ENCODE measurements at regions not wholly inside any gene's neighbourhood (a gene's known extent, or its start where the extent isn't known, plus 50 kb on each side); places are given as distances from the start of the nearest gene placed in this dataset.

GRCh38 chr12:16828891-16829290 lies 222.9 kb upstream of the LMO3 start:
- in situ Hi-C loops (cut with HindIII; ENCODE audit: low pct_unique_long_range_greater_than_20kb, low sequenced_read_pairs) (no loop called here), intact Hi-C loops (cut with micrococcal nuclease; ENCODE audit: unreplicated experiment) (no loop called here)
- no peak overlapping the region for H3K27ac ChIP-seq (ENCODE audit: low read length)
- no peak overlapping the region for H3K4me3 ChIP-seq (ENCODE audit: low read depth in 2 of 2, low read length in 2 of 2)
- no peaks in the 10 kb centered on the region for H3K9me3 ChIP-seq (ENCODE audit: control insufficient read depth, insufficient read depth, low read depth, low read length)
- no TSS peak for BruUV-seq (replicated peaks)
- TF ChIP-seq POLR2AphosphoS5 (IDR thresholded peaks at IDR 0.05; ENCODE audit: low read depth, low read length) = no peak
- TF ChIP-seq TCF7L2 (IDR thresholded peaks at IDR 0.05; ENCODE audit: low read depth, low read length) = no peak
- TF ChIP-seq, protein P1, sequence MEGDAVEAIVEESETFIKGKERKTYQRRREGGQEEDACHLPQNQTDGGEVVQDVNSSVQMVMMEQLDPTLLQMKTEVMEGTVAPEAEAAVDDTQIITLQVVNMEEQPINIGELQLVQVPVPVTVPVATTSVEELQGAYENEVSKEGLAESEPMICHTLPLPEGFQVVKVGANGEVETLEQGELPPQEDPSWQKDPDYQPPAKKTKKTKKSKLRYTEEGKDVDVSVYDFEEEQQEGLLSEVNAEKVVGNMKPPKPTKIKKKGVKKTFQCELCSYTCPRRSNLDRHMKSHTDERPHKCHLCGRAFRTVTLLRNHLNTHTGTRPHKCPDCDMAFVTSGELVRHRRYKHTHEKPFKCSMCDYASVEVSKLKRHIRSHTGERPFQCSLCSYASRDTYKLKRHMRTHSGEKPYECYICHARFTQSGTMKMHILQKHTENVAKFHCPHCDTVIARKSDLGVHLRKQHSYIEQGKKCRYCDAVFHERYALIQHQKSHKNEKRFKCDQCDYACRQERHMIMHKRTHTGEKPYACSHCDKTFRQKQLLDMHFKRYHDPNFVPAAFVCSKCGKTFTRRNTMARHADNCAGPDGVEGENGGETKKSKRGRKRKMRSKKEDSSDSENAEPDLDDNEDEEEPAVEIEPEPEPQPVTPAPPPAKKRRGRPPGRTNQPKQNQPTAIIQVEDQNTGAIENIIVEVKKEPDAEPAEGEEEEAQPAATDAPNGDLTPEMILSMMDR (IDR thresholded peaks at IDR 0.05) = no peak
- TF ChIP-seq, protein P2, sequence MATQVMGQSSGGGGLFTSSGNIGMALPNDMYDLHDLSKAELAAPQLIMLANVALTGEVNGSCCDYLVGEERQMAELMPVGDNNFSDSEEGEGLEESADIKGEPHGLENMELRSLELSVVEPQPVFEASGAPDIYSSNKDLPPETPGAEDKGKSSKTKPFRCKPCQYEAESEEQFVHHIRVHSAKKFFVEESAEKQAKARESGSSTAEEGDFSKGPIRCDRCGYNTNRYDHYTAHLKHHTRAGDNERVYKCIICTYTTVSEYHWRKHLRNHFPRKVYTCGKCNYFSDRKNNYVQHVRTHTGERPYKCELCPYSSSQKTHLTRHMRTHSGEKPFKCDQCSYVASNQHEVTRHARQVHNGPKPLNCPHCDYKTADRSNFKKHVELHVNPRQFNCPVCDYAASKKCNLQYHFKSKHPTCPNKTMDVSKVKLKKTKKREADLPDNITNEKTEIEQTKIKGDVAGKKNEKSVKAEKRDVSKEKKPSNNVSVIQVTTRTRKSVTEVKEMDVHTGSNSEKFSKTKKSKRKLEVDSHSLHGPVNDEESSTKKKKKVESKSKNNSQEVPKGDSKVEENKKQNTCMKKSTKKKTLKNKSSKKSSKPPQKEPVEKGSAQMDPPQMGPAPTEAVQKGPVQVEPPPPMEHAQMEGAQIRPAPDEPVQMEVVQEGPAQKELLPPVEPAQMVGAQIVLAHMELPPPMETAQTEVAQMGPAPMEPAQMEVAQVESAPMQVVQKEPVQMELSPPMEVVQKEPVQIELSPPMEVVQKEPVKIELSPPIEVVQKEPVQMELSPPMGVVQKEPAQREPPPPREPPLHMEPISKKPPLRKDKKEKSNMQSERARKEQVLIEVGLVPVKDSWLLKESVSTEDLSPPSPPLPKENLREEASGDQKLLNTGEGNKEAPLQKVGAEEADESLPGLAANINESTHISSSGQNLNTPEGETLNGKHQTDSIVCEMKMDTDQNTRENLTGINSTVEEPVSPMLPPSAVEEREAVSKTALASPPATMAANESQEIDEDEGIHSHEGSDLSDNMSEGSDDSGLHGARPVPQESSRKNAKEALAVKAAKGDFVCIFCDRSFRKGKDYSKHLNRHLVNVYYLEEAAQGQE (IDR thresholded peaks at IDR 0.05; ENCODE audit: insufficient read depth in 1 of 2, low read depth in 2 of 2, low read length in 1 of 2) = no peak
- no peak for TF ChIP-seq SIN3A (IDR thresholded peaks at IDR 0.05; ENCODE audit: borderline replicate concordance, insufficient read depth, low read depth, low read length)
- no peaks in the 10 kb centered on the region for H3K27me3 ChIP-seq (ENCODE audit: control insufficient read depth, insufficient read depth, low read length)
- CTCF ChIA-PET = no interaction called here
- H3K4me1 ChIP-seq (ENCODE audit: control insufficient read depth, insufficient read depth, low read length) = no peaks in the 10 kb centered on the region
- H3K36me3 ChIP-seq (ENCODE audit: control insufficient read depth, insufficient read depth, low read length) = no peaks in the 10 kb centered on the region
- ATAC-seq (no peak), DNase-seq (ENCODE audit: low read depth, low spot score) (no peak)
- POLR2A ChIA-PET = no interaction called here

GRCh38 chr12:16807731-16808130 lies 201.8 kb upstream of the LMO3 start:
- no peak for ATAC-seq
- in situ Hi-C loops (cut with HindIII; ENCODE audit: low pct_unique_long_range_greater_than_20kb, low sequenced_read_pairs) (no loop called here), intact Hi-C loops (cut with micrococcal nuclease; ENCODE audit: unreplicated experiment) (no loop called here)
- ChIA-PET POLR2A (no interaction called here), CTCF (no interaction called here)
- H3K36me3 ChIP-seq (ENCODE audit: control insufficient read depth, insufficient read depth, low read length) = no peaks in the 10 kb centered on the region
- no TSS peak for BruUV-seq (replicated peaks)
- DNase-seq (ENCODE audit: low read depth, low spot score) = no peak
- TF ChIP-seq, protein P2 (IDR thresholded peaks at IDR 0.05; ENCODE audit: insufficient read depth in 1 of 2, low read depth in 2 of 2, low read length in 1 of 2) = no peak
- no peak for TF ChIP-seq TCF7L2 (IDR thresholded peaks at IDR 0.05; ENCODE audit: low read depth, low read length)
- TF ChIP-seq, protein P1 (IDR thresholded peaks at IDR 0.05) = no peak
- no peak for TF ChIP-seq POLR2AphosphoS5 (IDR thresholded peaks at IDR 0.05; ENCODE audit: low read depth, low read length)
- TF ChIP-seq SIN3A (IDR thresholded peaks at IDR 0.05; ENCODE audit: borderline replicate concordance, insufficient read depth, low read depth, low read length) = no peak
- no peaks in the 10 kb centered on the region for H3K9me3 ChIP-seq (ENCODE audit: control insufficient read depth, insufficient read depth, low read depth, low read length)
- H3K4me1 ChIP-seq (ENCODE audit: control insufficient read depth, insufficient read depth, low read length) = no peaks in the 10 kb centered on the region
- H3K27ac ChIP-seq (ENCODE audit: low read length) = no peak overlapping the region
- no peaks in the 10 kb centered on the region for H3K27me3 ChIP-seq (ENCODE audit: control insufficient read depth, insufficient read depth, low read length)
- H3K4me3 ChIP-seq (ENCODE audit: low read depth in 2 of 2, low read length in 2 of 2) = no peak overlapping the region

All from Panc1 (cell line).